ENCODE measurements at regions not wholly inside any gene's neighbourhood (a gene's known extent, or its start where the extent isn't known, plus 50 kb on each side); places are given as distances from the start of the nearest gene placed in this dataset.

GRCh38 chr3:30311781-30312180 is 294.6 kb upstream of the TGFBR2 start:
- H2AK5ac ChIP-seq (ENCODE audit: low read depth, low read length), result no peak overlapping the region
- no peak overlapping the region for H3K4ac ChIP-seq (ENCODE audit: low read depth, low read length)
- intact Hi-C loops (cut with micrococcal nuclease) (loop anchor here (10.0 kb wide), 1 partner anchor 267 kb away; no protein-coding TSS in a partner anchor), dilution Hi-C loops (cut with HindIII; ENCODE audit: low sequenced_read_pairs, unreplicated experiment) (no loop called here), in situ Hi-C loops (cut with MboI; ENCODE audit: low sequenced_read_pairs) (no loop called here)
- no peaks in the 10 kb centered on the region for H3K36me3 ChIP-seq (ENCODE audit: control insufficient read depth, insufficient read depth, low read length)
- H3K27me3 ChIP-seq (ENCODE audit: control insufficient read depth, insufficient read depth, low read length), result no peaks in the 10 kb centered on the region
- no TSS peak for BruUV-seq (replicated peaks)
- H2BK120ac ChIP-seq (ENCODE audit: low read depth, low read length), result no peak overlapping the region
- no peak overlapping the region for H3K56ac ChIP-seq (ENCODE audit: extremely low read depth, insufficient read depth, low read length)
- WGBS, 2 experiments (ENCODE audit: extremely low coverage in 2 of 2, insufficient read length in 1 of 2), result no CpG with 5 or more reads among the region's 4 CpGs
- no peak overlapping the region for H3K14ac ChIP-seq (replicated peaks; ENCODE audit: low read depth, low read length)
- H3K9me1 ChIP-seq (ENCODE audit: insufficient read depth, low read length), result no peaks in the 10 kb centered on the region
- H3K9ac ChIP-seq (ENCODE audit: low read depth, low read length), result no peak overlapping the region
- TF ChIP-seq MAZ (IDR thresholded peaks at IDR 0.05; ENCODE audit: borderline replicate concordance, low read depth, low read length) (no peak), CEBPB (IDR thresholded peaks at IDR 0.05; ENCODE audit: low read depth, low read length) (no peak), BHLHE40 (IDR thresholded peaks at IDR 0.05; ENCODE audit: low read depth, low read length) (no peak), MXI1 (IDR thresholded peaks at IDR 0.05; ENCODE audit: borderline replicate concordance, low read depth, low read length) (no peak), RFX5 (IDR thresholded peaks at IDR 0.05; ENCODE audit: low read depth, low read length) (no peak), ELK1 (IDR thresholded peaks at IDR 0.05; ENCODE audit: borderline replicate concordance, low read depth, low read length) (no peak), POLR2A (IDR thresholded peaks at IDR 0.05; ENCODE audit: low read depth, low read length) (no peak), MAFK (IDR thresholded peaks at IDR 0.05; ENCODE audit: low read depth, low read length) (no peak), SMC3 (IDR thresholded peaks at IDR 0.05; ENCODE audit: low read depth, low read length) (no peak), RCOR1 (IDR thresholded peaks at IDR 0.05; ENCODE audit: insufficient replicate concordance, low read length) (no peak), NFE2L2 (IDR thresholded peaks at IDR 0.05; ENCODE audit: low read depth, low read length) (no peak), CHD1 (IDR thresholded peaks at IDR 0.05; ENCODE audit: low read depth, low read length) (no peak), RAD21 (IDR thresholded peaks at IDR 0.05; ENCODE audit: low read length) (no peak)
- TF ChIP-seq, protein P1, sequence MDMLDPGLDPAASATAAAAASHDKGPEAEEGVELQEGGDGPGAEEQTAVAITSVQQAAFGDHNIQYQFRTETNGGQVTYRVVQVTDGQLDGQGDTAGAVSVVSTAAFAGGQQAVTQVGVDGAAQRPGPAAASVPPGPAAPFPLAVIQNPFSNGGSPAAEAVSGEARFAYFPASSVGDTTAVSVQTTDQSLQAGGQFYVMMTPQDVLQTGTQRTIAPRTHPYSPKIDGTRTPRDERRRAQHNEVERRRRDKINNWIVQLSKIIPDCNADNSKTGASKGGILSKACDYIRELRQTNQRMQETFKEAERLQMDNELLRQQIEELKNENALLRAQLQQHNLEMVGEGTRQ (IDR thresholded peaks at IDR 0.05; ENCODE audit: low read depth, low read length), result no peak
- TF ChIP-seq, protein P2, sequence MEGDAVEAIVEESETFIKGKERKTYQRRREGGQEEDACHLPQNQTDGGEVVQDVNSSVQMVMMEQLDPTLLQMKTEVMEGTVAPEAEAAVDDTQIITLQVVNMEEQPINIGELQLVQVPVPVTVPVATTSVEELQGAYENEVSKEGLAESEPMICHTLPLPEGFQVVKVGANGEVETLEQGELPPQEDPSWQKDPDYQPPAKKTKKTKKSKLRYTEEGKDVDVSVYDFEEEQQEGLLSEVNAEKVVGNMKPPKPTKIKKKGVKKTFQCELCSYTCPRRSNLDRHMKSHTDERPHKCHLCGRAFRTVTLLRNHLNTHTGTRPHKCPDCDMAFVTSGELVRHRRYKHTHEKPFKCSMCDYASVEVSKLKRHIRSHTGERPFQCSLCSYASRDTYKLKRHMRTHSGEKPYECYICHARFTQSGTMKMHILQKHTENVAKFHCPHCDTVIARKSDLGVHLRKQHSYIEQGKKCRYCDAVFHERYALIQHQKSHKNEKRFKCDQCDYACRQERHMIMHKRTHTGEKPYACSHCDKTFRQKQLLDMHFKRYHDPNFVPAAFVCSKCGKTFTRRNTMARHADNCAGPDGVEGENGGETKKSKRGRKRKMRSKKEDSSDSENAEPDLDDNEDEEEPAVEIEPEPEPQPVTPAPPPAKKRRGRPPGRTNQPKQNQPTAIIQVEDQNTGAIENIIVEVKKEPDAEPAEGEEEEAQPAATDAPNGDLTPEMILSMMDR (conservative IDR thresholded peaks at IDR 0.05; ENCODE audit: low read depth, low read length), result no peak
- no peak overlapping the region for H4K91ac ChIP-seq (ENCODE audit: insufficient read depth, low read depth, low read length)
- no peak overlapping the region for H3K18ac ChIP-seq (ENCODE audit: low read depth, low read length)
- no peak overlapping the region for H2BK15ac ChIP-seq (ENCODE audit: low read depth, low read length)
- H3K79me1 ChIP-seq (ENCODE audit: low read depth in 1 of 2, low read length in 2 of 2), result no peaks in the 10 kb centered on the region
- no peak overlapping the region for H3K4me3 ChIP-seq (ENCODE audit: insufficient read depth, low read depth, low read length)
- peaks cover 9% of the 10 kb centered on the region for H3K4me1 ChIP-seq (ENCODE audit: control insufficient read depth, insufficient read depth, low read length)
- H2BK5ac ChIP-seq (ENCODE audit: low read depth, low read length, poor library complexity, severe bottlenecking), result no peak overlapping the region
- ATAC-seq (ENCODE audit: low read depth) (no peak), DNase-seq (no peak)
- POLR2A ChIA-PET (ENCODE audit: unreplicated experiment), result no interaction called here
- no peak overlapping the region for H4K8ac ChIP-seq (ENCODE audit: low read depth in 2 of 2, low read length in 2 of 2)
- no peak overlapping the region for H4K5ac ChIP-seq (ENCODE audit: low read depth, low read length)
- H3K23ac ChIP-seq (ENCODE audit: low read depth, low read length), result no peak overlapping the region
- no peak overlapping the region for H3K4me2 ChIP-seq (ENCODE audit: low read depth, low read length)
- no peak overlapping the region for H2AK9ac ChIP-seq (replicated peaks; ENCODE audit: low read depth, low read length, poor library complexity)
- no peak overlapping the region for H2BK20ac ChIP-seq (ENCODE audit: low read depth, low read length)
- CTCF ChIA-PET, result no interaction called here
- H3K27ac ChIP-seq (ENCODE audit: insufficient read depth, low read length), result no peak overlapping the region
- H4K20me1 ChIP-seq (ENCODE audit: insufficient read depth, low read length), result no peaks in the 10 kb centered on the region
- no peak overlapping the region for H2AFZ ChIP-seq (replicated peaks; ENCODE audit: low read length, poor library complexity)
- H3K9me3 ChIP-seq (ENCODE audit: control insufficient read depth, insufficient read depth, low read length), result no peaks in the 10 kb centered on the region

Measured in IMR-90 (cell line).